ENCODE measurements at regions not wholly inside any gene's neighbourhood (a gene's known extent, or its start where the extent isn't known, plus 50 kb on each side); places are given as distances from the start of the nearest gene placed in this dataset.

DNA sequence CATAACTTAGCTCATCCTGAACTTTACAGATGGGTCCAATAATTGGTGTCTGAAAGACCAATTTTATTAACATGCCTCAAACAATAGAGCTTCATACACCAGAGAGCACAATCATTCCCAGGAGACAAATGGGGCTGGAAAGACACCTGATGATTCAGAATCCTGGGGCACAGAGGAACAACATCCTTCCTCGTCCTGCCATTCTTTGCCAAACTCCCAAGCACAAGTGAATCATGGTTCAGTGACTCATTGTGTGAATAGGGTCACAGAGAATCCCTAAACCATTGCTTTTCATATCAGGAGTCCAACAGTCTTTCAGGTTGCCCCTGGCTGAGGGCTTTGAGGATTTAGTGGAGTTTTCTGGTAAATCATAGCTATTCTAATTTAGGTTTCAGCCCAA is 266.4 kb upstream of the BMP2 start:
- DNase-seq (ENCODE audit: insufficient read length, low spot score) (no peak), FAIRE-seq (no peak)

DNA sequence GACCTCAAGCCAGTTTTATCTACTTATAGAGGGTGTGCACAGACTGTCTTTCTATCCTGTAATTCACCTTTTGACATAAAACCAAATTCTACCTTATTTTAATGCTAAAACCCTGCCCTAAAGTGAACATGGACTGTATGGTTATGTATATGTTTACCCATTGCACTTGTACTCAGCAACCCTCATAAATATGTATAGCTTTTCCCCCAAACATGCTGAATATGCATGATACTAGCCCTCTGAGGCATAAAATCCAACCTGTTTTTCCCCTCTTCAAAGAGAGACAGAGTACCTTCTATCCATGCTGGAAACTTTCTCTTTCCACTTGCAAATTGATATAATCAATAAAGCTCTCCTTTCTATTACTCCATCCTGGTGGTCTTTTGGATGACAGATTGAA is 267.9 kb upstream of the BMP2 start:
- FAIRE-seq = no peak
- DNase-seq (ENCODE audit: insufficient read length, low spot score) = no peak

DNA sequence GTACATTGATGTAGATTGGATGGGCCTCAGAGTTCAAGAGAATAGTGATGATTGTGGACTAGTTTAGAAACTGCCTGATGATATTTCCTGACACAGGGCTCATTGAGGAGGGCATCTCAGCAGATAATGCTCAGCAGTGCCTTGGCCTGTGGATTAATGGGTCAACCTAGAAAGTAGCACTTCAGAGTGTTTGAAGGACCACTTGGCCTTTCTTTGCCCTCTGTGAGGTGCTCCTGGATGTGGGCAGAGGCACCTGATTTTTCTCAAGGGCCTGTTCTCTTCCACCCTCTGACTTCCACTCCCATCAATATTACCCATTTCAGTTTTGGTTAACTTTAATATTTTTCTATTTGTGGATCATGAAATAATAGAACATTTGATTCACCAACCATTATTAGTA is 270.6 kb upstream of the BMP2 start:
- no peak for DNase-seq (ENCODE audit: insufficient read length, low spot score)

DNA sequence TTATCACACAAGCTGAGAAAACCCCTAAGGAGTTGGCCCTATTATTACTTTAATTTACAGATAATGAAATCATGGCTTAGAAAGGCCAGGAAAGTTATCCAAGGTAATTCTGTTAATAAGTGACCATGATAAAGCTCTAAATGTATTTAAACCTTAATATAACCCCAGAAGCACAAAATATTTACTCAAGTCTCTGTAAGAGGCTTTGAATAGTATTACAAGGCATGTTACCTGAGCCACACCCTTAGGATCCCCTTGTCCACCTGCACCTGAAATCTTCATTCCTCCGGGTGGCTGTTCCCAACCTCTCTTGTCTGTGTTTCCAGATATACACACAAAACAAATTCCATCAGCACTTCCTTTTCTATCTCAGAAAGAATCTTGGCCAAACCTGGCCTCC is 271.6 kb upstream of the BMP2 start:
- FAIRE-seq (no peak), DNase-seq (ENCODE audit: insufficient read length, low spot score) (no peak)

More for the DNA sequence above, 270.6 kb upstream of the BMP2 start:
- no peak for FAIRE-seq

DNA sequence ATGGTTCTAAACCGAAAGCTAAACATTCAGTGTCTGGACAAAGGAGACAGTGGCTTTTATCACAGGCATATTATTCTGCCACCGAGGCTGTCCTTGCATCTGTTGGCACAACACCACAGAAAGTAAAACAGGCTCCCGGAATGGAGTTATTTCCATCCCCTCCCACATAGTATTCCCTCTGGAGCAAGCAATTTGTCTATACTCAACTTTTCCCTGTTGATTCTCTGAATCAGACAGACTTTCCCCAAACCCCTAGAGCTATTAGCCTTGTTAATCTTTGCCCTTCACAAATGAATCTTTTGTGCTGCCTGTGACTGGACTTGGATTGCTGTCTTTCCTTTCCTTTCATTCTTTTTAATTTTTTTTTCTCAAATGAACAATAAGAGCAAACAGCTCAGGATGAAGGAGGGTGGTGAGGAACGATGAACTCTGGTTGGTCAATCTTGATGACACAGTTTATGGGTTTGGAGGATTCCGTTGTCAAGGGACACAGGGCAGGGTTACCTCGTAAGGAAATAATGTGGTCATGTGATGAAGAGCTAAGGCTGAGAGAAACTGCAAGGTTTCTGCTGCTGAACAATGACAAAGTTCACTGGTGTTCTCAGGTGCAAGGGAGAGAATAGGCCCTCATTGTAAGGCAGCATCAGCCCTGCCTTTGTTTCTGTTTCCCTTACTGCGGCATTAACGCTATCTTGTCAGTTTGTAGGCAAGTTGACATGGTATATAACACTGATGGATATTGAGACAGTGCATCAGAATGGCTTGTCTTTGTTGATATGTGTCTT is 275.0 kb upstream of the BMP2 start:
- FAIRE-seq (no peak), DNase-seq (ENCODE audit: insufficient read length, low spot score) (no peak)

DNA sequence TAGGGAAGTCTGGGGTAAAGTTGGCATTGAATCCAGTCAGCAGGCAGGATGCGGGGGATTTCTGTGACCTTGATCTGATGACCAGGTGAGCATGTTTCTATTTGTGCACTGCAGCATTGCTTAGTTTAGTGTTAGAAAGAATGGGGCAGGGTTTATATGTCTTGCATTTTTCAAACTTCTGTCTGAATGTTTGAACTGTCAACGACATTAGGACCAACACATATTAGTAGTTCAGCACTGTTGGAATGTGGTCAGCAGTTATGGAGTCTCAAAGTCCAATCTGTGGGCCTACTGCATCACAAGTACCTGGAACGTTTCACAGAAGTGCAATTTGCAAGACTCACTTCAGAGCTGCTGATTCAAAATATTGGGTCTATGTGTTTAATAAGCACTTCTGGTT is 276.6 kb upstream of the BMP2 start:
- DNase-seq (ENCODE audit: insufficient read length, low spot score) (no peak), FAIRE-seq (no peak)

DNA sequence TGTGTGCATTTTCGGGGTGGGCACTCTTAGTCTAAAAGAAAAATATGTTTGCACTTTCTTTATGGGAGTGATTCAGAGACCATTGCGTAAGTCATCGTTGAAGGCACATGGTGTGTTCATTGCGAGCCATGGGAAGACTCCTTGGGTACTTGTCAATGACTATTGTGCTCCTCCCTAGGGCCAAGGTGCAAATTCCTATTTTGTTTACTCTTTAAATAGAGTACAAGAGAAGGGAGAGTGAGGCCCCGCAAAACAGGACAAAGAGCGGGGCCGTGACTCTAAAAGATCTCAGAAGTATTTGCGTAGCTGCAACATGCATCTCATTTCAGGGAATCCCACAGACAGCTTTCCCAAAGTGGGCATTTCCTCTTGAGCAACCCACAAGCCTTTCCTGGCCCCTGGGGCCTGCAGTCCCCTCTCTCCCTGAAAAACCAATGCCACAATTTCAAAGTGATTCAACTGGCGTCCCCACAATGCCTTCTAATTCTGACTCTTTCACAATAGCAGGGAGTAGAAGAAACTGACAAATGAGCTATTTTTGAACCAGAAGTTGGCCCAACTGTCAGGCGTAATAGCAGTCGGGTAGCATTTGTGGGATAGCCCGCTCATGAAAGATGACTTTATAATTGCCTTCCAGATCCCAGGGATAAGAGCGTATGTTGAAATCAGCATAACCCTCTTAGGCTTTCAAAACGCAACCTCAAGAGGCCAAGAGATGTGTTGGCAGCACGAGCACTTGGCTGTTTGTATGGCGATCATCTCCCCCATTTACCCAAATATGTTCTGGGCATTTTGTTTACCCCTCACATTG is 277.9 kb upstream of the BMP2 start:
- FAIRE-seq (no peak), DNase-seq (ENCODE audit: insufficient read length, low spot score) (no peak)

DNA sequence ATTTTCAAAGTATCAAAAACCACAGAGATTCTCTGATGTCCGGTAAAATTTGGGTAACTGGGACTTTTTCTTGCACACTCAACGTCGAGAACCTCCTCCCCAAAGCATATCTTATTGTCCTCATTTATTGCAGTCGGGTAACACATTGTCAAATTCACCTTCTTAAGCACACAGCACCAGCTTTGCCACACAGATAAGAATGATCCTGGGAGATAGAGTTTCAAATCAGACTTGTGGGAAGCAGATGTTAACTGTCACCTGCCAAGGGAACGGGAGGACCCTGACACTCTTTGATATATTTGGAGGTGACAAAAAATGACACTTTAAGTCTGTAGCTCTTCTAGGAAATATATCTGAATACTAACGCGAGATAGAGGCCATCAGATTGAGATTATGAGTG is 282.1 kb upstream of the BMP2 start:
- DNase-seq (ENCODE audit: insufficient read length, low spot score) = no peak

DNA sequence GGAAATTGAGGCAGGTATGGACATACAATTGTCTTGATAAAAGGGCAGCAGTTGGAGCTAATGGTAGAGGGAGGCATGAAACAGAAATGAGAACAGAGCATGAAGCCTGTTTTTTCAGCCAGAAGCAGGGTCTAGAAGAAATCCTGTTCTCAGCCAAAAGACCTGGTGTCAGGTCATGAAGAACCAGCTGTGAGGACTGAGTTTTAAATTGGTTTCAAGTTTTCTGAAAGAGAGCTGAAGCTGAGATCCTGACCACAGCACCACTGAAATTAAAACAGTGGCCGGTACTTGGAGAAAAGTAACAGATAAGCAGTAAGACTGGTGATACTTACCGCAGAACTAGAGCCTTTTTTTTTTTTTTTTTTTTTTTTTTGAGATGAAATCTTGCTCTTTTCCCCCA is 283.8 kb upstream of the BMP2 start:
- DNase-seq (ENCODE audit: insufficient read length, low spot score) = no peak
- FAIRE-seq = no peak

More for the DNA sequence above, 282.1 kb upstream of the BMP2 start:
- FAIRE-seq = no peak

DNA sequence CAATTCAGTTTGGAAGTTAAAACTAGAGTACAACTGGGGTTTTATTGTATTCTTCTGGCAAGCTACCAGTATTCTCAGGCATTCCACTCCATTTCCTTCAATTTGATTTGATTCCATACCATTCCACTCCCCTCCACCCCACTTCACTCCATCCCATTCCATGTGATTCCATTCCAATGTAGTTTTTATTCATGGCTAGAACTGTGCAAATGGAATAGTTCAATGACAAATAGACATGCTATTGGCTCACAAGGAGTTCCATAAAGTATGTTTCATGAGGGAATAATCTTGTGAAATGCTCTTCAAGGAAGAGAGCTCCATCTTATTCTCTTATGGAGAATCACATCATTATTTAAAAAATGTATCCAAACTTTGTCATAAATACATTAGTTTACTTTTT is 285.0 kb upstream of the BMP2 start:
- DNase-seq (ENCODE audit: insufficient read length, low spot score) = no peak
- FAIRE-seq = no peak

DNA sequence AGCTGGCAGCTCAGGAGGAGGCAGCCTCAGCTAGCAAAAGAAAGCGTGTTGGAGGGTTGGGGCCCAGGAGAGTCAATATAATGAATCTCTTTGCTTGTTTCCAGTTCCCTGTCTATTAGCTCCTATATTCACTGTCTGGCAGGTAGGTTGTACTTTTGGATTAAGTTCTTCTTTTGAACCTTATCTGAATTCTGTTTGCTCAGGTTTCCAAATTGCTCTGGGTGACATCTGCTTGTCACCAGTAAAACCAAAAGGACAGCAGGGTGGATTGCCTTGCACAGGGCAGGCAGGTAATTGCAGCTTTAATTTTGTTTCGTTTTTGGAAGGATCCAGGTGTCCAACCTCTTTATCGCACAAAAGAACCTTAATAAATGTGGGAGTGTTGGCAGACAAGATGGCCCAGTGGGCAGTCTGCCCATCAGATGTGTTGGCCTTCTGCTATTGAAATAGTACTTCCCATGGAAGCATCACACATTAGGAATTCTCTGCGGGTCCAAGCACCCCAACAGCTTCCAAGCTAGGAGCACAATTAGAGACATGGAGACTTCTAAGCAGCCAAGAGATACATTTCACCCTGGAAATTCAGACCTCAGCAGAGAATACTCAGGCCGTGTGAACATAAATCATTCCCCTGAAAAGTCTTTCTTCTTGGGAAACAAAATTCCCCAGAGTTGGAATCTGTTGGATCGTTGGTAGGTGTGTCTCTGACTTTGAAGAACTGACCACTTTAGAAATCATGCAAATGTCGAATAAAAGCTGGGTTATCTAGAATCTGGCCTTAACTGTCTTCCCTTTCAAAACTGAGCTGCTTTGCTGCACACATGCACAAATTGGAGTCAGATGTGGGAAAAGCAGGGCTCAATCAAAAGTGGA is 286.9 kb upstream of the BMP2 start:
- FAIRE-seq = no peak
- no peak for DNase-seq (ENCODE audit: insufficient read length, low spot score)

DNA sequence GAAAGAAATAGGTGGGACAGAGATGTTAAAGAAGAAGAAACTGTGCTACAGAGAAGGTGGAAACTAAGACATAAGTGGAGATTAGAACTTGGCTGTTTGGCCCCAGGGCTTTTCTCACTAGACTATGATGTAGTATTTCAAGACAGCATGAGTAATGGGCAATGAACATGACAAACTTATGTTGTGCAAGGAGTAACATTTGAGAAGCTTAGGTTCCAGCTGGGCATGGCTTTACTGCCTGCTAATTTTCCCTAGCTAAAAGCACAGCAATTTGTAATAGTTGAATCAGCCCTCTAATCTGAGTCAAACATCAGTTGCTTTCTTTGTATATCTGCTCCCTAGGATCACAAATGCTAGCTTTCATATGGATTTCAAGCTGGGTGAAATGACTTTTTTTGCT is 294.3 kb upstream of the BMP2 start:
- FAIRE-seq (no peak), DNase-seq (ENCODE audit: insufficient read length, low spot score) (no peak)

DNA sequence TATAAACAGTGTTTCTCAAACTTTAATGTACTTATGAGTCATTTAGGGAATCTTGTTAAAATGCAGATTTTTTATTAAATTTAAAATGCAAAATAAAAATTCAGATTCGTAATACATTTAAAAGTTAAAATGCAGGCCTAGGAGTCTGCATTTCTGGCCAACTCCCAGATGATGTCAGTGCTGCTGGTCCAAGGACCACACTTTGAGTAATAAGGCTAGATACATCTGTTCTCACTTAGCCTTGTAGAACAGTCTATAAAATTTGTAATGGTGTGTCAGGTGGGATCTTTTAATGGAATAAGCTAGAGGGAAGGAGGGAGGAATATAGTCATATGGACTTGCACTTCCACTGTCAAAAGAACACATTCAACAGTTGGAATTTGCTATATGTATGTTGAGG is 295.6 kb upstream of the BMP2 start:
- DNase-seq (ENCODE audit: insufficient read length, low spot score) = no peak
- no peak for FAIRE-seq

DNA sequence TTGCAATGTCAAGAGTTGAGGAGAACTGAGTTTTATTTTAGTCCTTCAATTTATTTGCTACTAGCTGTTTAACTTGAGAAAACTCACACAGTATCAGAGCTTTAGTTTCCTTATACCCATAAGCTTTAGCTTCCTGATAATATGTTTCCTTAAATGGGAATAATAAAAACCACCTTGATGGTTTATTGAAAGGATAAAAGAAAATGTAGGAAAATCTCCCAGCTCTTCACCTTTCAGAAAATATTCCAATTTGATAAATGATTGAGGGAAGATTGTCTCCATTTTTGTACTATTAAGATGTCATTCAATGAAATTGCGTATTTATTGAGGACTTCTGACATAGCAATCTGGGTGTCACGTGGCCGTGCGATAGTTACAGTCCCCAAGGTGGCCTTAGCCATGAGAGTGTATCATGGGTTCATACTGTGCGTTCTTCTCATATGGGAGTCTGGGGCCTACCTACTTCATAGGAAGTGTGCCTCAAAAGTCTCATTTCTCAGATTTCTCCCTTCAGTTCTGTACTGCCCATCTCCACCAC is 296.3 kb upstream of the BMP2 start:
- no peak for DNase-seq (ENCODE audit: insufficient read length, low spot score)
- FAIRE-seq = no peak

DNA sequence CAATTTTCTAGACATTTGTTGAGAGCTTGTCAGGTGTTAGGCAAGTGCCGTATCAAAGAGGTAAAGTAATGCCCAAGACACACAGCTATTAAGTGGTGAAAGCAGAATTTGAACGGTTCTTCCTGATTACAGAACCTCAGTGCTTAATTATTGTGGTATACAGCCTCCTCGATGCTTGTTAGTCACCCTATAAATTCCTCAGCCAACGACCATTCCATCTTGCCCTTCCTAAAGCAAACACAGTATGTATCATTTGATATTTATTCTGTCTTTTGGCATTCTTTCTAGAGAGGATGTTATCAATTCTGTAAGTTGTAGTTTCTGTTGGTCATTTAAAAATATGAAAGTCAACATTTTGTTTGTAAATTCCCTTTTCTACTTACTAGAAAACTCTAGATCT is 297.8 kb upstream of the BMP2 start:
- DNase-seq (ENCODE audit: insufficient read length, low spot score) = no peak
- no peak for FAIRE-seq

DNA sequence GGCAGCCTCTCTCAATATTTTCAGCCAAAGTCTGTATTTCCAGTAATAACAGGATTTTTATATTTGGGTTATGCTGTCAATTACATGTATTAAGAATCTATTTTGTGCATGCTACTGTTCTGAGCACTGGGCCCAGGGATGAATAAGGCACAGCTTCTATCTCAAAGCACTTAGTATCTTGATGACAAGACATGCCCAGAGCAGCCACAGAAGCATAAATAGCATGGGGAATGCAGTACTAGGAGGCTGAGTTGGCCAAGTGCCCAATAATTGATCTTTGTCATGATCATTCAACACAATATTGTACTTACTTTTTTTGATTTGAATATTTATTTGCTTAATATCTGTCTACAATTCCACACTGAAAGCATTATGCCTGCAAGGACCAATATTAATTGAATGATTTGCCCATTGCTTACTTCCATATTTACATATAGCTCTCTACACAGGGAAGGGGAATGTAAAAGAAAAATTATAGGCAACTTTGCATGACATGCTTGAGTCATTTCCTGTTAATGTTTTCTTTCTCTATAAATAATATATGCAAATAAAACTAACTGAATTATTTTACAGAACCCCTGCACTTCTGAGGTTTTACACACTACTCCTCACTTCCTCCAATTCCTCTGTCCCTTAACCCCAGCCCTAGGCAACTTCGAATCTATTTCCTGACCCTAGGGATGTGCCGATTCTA is 298.9 kb upstream of the BMP2 start:
- no peak for FAIRE-seq
- no peak for DNase-seq (ENCODE audit: insufficient read length, low spot score)

DNA sequence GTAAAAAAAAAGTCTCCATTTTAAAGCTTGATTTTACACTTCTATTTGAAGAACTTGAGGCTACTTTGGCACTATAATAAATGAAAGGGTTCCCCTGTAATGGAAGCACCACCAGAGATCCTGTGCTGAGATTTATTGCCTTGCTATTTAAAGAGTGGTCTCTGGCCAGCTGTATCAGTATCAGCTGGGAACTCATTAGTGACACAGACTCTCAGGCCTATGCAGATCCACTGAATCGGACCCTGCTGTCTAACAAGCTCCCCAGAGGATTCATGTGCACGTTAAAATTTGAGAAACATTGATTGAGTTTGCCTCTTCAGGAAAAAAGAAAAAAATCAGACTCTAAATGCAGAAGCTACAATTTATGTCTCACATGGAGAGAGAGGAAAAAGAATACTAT is 299.9 kb upstream of the BMP2 start:
- DNase-seq (ENCODE audit: insufficient read length, low spot score) (no peak), FAIRE-seq (no peak)

DNA sequence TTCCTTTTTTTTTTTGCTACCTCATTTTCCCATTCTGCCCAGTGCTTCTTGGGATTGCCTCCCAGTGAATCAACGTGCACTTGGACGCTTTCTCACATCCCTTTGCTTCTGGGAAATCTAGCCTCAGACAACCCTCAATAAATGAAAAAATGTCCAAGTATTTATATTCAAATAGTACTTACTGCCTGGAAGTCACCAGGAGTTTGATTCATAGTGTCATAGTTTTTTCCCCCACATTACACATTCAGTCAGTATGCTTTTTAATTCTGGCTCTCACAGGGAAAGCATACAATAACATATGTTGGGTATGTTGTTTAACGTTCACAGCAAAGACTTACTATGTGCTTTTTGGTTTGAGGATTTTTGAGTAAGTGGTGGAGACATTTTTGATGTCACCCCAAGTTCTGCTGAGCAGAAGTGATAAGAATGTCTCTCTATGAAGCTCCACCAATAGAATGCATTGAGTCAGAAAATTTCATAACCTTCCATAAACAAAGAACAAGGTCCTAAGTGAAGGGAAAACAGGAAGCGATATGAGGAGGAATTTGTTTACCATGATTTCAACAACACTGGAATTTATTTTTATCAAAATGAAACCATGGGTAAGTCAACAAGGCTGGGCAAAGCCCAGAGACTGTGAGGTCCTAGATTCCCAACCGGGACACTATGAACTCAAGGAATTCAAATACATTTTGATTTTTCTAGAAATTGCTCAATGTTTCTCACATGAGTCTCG is 301.2 kb upstream of the BMP2 start:
- FAIRE-seq (no peak), DNase-seq (ENCODE audit: insufficient read length, low spot score) (no peak)

DNA sequence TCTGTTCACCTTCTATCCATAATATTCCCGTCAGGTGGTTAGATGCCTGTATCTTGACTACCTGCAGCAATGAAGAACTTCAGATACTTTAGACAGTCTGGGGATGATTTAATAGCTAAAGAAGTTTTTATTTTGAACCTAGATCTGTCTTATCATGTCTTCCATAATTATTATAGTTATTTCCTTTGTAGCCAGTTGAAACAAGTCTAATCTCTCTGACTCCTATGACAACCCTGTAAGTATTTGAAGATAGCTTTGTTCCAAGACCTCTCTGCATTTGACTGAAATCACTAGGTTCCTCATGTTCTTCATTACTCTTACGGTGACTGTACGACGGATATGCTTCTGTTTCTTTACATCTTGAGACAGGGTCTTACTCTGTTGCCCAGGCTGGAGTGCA is 316.6 kb upstream of the BMP2 start:
- DNase-seq (ENCODE audit: insufficient read length, low spot score) (no peak), FAIRE-seq (no peak)

DNA sequence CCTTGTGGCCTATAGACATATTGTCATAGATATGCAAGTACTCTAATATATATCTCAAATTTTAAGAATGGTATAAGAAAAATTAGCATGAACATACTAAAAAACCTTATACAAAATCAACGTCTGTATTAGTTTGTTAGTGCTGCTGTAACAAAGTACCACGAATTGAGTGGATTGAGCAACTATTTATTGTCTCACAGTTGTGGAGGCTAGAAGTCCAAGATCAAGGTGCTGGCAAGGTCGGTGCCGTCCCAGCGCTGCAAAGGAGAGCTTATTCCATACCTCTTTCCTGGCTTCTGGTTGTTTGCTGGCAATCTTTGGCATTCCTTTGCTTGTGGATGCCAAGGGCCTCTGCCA is 317.6 kb upstream of the FERMT1 start:
- FAIRE-seq = no peak
- no peak for DNase-seq (ENCODE audit: insufficient read length, low spot score)

All from HTR-8/SVneo (cell line).